Caki2 (cell line): ENCODE measurements at regions not wholly inside any gene's neighbourhood (a gene's known extent, or its start where the extent isn't known, plus 50 kb on each side); places are given as distances from the start of the nearest gene placed in this dataset.
A peak's percentile ranks its signal among the peaks of the same experiment; 100 is the strongest.

Experiments used
- DNase-seq: peaks from one replicate; pipeline ENCODE4 v3.0.0-alpha.2; 2015; ENCODE audit warnings: low read depth
- in situ Hi-C: cut with HindIII; loops from 2 replicates; pipeline ENCODE4 v1.10.0; 2016; ENCODE audit warnings: low sequenced_read_pairs, low pct_unique_long_range_greater_than_20kb, mixed read lengths

DNA sequence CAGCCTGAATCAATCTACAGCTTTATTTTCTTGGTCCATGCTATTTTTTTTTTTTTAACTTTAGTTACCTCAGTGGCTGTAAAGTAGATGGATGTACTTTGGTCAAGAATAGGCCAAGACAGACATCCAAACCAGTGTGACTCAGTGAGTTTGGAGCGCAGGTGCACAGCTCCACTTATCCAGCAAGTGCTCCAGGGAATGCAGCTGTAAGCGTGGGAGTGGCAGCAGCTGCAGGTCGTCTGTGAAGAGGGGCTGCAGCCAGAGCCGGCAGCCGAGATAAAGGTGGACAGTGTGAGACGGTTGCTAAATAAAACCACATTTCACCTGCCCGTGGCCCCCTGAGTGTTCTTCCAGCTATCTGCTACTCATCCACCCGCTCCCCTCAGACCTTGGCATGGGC lies 1018.7 kb downstream of the AACS start:
- DNase-seq, result no peak
- in situ Hi-C loops, result no loop called here

DNA sequence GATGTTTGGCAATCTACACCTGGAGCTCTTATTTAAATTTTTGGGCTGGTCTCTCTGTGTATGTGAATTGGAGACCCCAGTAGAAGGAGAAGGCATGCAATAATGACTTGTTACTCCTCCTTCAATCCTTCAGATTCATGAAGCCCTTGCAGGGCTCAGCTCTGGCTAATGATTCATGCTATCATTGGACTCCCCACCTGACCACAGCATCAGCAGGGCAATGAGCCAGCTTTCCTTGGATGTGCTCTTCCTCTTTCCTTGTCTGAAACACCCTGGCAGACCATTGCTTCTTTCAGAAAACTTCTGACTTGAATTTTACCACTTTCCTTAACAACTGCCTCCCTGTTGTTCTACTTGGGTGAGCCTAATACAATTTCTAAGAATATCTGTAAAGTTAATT lies 1019.2 kb downstream of the AACS start:
- DNase-seq, result peak; percentile 75
- in situ Hi-C loops, result no loop called here

DNA sequence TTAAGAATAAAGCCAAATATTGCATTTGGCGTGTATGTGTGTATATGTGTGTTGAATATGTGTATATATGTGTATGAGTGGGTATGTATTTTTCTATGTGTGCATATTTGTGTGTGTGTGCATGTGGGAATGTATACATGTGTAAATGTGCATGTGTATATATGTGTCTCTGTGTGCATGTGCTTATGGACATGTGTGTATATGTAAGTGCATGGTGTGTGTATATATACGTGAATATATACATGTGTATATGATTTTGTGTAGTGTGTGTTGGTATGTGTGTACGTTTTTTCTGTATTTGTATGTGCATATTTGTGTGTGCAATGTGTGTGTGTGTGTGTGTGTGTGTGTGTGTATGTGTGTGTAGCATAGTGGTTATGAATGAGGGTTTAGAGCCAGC lies 1021.0 kb downstream of the AACS start:
- no peak for DNase-seq
- in situ Hi-C loops, result no loop called here

DNA sequence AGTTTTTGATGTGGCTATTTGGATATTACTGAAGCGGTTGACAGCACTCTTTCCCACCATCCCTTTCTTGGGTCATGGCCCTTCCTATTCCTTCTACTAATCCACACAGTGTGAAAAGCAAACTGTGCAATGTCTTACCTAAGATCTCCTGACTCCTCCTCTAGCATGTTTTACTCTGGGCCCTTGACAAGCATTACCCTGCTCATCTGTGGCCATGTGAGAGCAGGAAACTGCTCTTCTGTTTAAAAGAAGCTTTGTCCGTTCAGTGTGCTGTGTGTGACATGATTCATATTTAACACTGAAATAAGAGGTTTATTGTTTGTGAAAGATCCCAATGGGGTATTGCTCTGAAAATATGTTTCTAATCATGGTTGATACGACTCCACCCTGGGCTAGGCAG lies 1022.5 kb downstream of the AACS start:
- in situ Hi-C loops, result no loop called here
- DNase-seq, result no peak

DNA sequence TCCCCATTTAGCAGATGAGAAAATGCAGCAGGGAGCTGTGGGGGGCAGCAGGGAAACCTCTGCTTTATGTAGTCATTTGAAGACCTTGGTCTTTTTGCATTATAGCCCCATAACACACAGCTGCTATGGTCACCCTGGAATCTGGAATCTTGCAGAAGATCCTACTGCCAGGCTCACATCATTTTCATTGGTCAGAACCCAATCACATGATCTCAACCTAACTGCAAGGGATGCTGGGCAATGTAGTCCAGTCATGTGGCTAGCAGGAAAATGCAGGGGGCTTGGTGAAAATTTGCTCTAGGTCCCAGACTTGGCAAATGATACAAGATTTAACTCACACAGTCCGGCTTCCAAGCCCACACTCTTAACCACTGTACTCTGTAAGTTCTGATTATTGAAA lies 1028.7 kb downstream of the AACS start:
- in situ Hi-C loops, result no loop called here
- DNase-seq, result peak; percentile 14

DNA sequence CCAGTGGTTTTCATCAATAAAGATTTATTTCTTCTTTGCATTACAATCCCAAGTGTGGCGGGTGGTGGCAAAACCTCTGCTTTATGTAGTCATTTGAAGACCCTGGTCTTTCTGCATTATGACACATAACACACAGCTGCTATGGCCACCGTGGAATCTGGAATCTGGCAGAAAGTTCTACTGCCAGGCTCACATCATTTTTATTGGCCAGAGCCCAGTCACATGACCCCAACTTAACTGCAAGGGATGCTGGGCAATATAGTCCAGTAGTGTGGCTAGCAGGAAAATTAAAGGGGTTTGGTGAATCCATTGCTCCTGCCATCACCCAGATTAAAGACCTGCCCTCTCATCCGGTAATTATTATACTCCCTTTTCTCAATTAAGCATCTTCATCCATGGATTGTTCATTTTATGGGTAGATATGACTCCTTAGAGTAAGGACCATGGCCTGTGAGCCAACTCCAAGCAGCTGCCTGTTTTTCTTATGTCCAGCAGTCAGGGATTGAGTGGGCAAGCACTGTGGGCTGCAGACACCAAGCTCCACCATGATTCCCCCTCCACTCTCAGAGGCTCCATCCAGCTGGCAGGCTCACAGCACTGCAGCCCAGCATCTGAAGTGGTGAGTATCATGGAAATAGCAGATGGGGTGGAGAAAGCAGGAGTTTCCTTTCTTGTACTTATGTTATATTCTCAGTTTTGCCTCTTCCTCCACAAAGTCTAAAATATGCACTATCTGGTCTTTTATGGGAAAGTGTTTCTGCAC lies 1030.7 kb downstream of the AACS start:
- in situ Hi-C loops, result no loop called here
- no peak for DNase-seq

DNA sequence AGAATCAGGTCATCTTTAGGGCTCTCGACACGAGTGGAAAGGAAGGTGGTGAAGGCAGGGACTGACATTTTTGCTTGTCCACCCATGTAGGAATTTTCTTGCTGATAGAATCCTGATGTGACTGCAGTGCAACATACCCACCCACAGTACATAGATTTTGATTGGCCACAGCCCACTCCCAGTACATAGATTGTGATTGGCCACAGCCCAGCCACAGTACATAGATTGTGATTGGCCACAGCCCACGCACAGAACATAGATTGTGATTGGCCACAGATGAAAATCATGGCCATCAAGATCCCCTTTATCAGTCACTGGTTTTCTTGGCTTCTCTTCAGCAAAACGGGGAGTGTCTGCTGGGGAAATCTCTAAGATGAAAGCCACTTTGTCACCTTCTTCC lies 1041.5 kb downstream of the AACS start:
- in situ Hi-C loops, result no loop called here
- no peak for DNase-seq

DNA sequence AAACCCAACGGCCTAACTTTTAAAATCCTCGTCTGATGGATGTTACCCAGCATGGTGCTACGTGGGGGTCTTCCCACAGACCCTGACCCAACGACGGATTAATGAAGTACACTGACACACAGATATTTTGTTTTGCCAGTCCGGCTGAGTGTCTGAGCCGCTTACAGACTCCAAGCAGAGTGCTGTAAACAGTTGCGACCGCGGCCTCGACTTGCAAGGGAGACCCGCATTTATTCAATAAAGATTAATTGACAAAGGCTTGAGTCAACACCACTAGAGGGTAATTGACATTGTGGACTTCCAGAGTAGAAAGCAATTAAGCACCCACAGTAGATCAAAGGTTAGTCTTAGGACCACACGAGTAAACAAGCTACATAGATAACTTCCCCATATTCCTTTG lies 1042.4 kb downstream of the AACS start:
- in situ Hi-C loops, result no loop called here
- no peak for DNase-seq

DNA sequence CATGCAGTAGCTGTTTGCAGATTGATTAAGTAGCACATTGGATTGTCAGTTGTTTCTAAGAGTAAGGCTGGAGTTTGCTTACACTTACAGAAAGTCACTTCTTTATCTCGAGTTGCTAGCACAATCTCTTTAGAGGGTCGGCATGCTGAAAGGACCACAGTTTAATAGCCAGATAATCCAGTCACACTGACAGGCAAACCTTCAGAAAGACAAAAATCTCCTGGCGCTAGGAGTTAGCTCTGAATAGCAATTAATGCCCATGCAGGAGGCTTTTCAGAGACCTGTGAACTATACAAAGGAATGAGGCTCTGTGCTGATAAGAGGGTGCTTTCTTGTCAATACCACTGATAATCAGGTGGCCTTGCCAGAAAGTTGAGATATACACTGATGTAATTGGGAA lies 1043.0 kb downstream of the AACS start:
- no peak for DNase-seq
- in situ Hi-C loops, result no loop called here

DNA sequence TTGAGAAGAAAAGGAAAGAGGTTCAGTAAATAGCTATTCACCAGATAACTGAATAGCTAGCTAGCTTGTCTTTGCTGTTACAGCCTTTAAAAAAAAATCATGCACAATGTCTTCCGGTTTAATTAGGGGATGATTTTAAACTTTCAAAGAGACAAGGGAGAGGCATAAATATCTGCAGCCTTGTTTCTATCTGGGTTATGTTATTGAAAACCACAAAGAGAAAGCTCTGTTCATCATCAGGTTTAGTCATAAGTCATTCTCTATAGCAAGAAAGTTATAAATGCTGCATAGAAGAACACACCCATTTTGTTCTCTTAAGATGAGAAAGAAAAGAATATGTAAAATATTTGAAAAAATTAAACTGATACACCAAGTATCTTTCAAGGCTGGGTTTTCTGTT lies 1046.9 kb downstream of the AACS start:
- DNase-seq, result no peak
- in situ Hi-C loops, result no loop called here

DNA sequence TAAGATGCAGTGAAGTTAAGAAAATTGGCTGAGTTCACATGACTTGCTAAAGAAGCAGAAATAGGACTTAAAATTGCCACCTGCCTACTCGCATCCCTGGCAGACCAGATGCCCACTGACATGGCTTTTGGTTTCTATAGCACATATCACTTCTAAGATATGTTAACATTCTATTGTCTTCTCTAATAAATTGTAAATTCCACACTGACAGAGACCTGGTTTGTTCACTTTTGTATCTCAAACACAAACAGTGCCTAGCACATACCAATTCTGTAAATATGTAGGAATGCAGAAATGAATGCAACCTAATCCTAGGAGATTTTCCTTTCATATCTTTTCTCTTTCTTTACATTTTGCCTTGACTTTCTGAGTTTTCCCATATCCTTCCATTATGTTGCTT lies 1047.6 kb downstream of the AACS start:
- in situ Hi-C loops, result no loop called here
- no peak for DNase-seq

DNA sequence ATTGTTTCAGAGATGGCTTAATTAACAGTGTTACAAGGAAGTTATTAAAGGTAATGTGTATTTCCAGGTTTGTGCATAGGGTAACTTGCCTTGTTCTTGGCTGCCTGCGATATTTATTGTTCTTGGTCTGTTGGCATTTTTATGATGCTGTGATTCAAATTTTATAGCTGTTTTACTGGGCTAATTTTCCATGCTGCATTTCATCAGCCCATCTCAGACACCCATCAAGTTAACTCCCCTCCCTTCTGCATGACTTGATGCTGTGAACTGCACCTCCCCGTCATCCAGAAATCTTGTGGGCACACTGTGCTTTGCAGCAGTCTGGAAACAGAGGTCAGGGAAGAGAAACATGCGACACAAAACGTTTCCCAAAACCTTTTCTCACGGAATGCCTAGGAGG lies 1049.2 kb downstream of the AACS start:
- in situ Hi-C loops, result no loop called here

DNA sequence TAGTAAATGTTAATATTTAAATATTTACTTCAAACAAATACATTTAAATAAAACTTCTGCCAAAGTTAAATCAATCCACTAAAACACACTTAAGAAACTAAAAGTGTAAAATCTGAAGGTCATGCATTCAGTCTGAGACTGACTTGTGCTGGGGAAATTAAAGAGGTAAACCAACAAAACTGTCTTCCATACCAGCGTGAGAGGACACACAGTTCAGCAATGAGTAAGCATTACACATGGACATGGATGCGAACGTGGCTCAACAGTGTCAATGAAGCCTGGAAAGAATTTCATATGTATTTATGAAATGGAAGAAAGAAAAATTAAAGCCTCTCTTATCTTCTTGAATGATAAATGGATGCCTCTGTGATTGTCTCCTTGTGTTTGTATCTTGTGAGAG lies 1052.3 kb downstream of the AACS start:
- no peak for DNase-seq
- in situ Hi-C loops, result no loop called here

More for the DNA sequence above, 1049.2 kb downstream of the AACS start:
- no peak for DNase-seq

DNA sequence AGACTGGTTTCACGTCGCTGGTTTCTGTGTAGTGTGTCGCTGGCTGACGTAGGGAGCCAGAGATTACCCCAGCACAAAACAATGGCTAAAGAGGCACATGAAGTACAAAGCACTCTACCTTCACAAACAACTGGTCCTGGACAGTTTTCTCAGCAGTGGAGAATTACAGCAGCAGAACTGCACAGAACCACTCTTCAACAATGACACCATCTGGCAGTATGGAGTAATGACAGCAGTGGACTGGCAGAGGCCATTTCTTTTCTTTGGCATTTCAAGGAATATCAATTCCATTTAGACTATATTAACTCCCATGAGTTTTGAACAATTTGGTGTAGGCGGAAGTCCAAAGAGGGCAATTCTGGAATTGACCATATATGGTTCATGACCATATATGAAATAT lies 1074.1 kb downstream of the AACS start:
- no peak for DNase-seq
- in situ Hi-C loops, result no loop called here

DNA sequence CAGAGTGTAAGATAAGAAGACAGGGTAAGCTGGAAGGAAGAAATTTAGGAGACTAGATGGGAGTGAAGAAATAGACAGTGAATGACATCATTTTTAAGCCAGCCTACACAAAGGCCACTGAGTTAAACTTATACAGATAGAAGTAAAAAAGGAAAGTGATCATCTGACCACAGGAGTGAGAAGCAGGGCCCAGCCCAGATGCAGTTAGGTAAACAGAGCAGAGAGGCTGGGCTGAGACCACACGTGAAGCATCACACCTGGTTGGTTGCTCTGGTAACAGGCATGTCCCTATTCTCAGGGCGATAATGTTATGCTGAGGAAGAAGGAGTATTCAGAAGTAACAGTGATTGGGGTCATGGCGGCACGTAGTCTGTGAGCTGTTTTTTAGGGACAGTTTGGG lies 1079.4 kb downstream of the AACS start:
- in situ Hi-C loops, result no loop called here
- no peak for DNase-seq

DNA sequence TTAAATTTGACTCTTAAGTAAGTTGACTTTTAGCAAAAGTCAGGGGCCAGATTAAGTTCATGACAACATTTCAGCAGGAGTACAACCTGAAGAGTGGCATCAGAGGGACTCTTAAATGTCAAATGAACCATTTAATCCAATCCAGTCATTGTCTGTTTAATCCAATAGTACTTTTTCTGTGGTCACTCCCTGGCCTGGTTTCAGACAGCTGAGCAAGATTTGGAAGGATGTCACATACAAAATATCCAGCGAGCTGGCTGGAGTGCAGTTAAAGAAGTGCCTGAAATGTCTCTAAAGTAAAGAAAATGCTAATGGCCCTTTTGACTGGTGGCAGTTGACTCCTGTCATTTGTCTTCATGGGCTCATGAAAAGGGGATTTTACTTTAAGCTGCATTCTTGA lies 1082.1 kb downstream of the AACS start:
- DNase-seq, result no peak
- in situ Hi-C loops, result no loop called here

DNA sequence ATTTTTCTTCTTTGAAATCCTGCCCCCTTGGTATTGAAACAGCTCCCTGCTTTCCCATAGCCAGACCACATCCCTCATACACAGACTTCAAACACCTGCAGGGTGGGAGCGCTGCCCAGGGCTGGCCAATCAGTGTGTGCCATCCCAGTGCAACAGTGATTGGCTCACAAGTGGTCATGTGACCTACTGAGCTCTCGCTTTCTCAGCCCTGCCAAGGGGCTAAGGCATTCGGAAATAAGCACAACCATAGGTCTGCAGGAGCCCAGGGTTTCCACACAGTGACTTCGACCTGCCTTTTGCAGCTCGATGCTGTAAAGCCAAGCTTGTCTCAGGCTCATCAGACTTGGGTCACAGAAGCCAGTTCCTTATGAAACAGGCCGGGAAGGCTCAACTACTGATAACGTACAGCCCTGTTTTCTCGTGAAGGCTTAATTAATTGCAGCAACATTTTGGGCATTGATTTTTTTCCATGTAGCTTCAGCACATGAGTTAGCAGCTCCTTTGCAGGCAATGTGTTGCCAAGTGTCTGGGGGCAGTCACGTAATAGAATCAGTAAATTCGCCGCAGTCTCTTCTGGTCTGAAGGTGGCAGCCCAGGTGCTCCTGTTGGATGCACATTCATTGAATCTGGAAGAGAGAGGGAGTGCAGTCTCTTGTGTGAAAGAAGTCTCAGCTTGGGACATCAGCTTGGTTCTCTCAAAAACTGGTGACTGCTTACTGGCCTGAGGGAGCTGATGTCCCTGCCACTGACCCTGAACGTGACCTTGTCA lies 1091.8 kb downstream of the AACS start:
- DNase-seq, result no peak
- in situ Hi-C loops, result no loop called here

DNA sequence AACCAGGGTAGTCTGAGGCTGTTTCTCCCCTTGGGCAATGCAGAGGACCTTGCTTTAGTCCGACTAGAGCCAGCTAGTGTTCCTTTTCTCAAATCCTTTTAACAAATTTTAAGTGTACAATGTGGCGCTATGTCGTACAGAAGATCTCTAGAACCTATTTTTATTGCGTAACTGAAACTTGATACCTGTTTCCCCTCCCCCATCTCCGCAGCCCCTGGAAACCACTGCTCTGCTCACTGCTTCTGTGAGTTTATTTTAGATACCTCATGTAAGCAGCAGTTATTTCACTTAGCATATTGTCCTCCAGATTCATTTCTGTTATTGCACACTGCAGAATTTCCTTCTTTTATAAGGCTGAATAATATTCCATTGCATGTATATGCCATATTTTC lies 1092.3 kb downstream of the AACS start:
- DNase-seq, result no peak
- in situ Hi-C loops, result no loop called here

DNA sequence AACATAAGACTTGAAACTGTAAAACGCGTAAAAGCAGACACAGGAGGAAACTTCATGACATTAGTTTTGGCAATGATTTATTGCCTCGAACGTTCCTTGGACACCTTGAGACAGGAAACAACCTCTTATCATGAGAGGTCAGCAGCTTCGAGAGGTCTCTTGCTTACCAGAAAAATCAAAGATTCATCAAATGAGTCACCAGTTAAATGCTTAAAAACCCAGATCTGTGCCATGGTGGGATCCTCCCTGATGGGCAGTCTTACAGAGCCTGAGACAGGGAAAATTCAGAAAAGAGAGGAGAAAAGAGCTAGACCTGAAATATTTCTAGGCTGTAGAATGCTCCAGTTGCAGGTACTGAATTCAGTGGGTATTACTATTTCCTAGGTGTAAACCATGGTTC lies 1093.9 kb downstream of the AACS start:
- no peak for DNase-seq
- in situ Hi-C loops, result no loop called here

DNA sequence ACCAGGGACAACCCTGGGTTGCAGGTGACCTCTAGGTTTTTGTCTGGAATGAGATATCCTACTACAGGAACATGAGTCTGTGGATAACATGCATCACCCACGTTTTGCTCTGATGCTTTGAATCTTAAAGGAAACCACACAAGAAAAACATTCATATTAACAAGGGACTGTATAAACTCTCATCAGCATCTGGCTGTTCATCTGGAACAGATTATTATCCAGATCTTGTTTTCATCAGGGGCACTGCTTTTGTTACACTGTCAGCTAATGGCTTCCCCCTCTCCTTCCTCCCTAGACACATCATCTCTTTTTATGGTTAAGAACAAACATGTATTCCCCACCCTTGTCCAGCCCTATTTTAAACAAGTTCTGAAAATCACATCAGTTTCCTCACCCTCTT lies 1095.7 kb downstream of the AACS start:
- in situ Hi-C loops, result no loop called here
- DNase-seq, result no peak
